HEK293T (cell line): ENCODE measurements at regions not wholly inside any gene's neighbourhood (a gene's known extent, or its start where the extent isn't known, plus 50 kb on each side); places are given as distances from the start of the nearest gene placed in this dataset.

ENCODE experiments used
- CTCF ChIA-PET: fragments of 350-600 bp; formaldehyde crosslinking; extraction: SDS; loops from one replicate; lab custom pipeline; 2021; ENCODE audit warnings: antibody characterized with exemption, inconsistent platforms; lab: Yijun Ruan, JAX
- POLR2A ChIA-PET: fragments of 350-600 bp; formaldehyde crosslinking; extraction: SDS; loops from one replicate; lab custom pipeline; 2020; ENCODE audit warnings: antibody characterized with exemption, inconsistent platforms; lab: Yijun Ruan, JAX
- DNase-seq: peaks from one replicate; pipeline ENCODE4 v3.0.0; 2012; ENCODE audit warnings: mixed read lengths; ENCODE audit errors: extremely low spot score
- ARNT ChIP-seq: fragments of 450-650 bp; IDR thresholded peaks from 2 replicates; pipeline ENCODE4 v1.6.1; 2017; ENCODE audit warnings: mild to moderate bottlenecking
- BHLHE40 ChIP-seq: fragments of 450-650 bp; IDR thresholded peaks from 2 replicates; pipeline ENCODE4 v1.6.1; 2016; ENCODE audit warnings: mild to moderate bottlenecking, moderate library complexity, borderline replicate concordance
- CTBP1 ChIP-seq: fragments of 450-650 bp; IDR thresholded peaks from 2 replicates; pipeline ENCODE4 v1.6.1; 2016; ENCODE audit warnings: borderline replicate concordance
- ELF4 ChIP-seq: fragments of 450-650 bp; IDR thresholded peaks from 2 replicates; pipeline ENCODE4 v1.6.1; 2017; ENCODE audit warnings: antibody characterized with exemption
- FOXA1 ChIP-seq: fragments of 450-650 bp; IDR thresholded peaks from 2 replicates; pipeline ENCODE4 v1.6.1; 2016; ENCODE audit warnings: mild to moderate bottlenecking
- FOXK2 ChIP-seq: fragments of 450-650 bp; IDR thresholded peaks from 2 replicates; pipeline ENCODE4 v1.6.1; 2016; ENCODE audit warnings: mild to moderate bottlenecking
- FOXM1 ChIP-seq: fragments of 450-650 bp; IDR thresholded peaks from 2 replicates; pipeline ENCODE4 v1.6.1; 2017; ENCODE audit warnings: mild to moderate bottlenecking, borderline replicate concordance
- HDGF ChIP-seq: fragments of 450-650 bp; IDR thresholded peaks from 2 replicates; pipeline ENCODE4 v1.6.1; 2017; ENCODE audit warnings: antibody characterized with exemption, borderline replicate concordance
- L3MBTL2 ChIP-seq: fragments of 450-650 bp; conservative IDR thresholded peaks from 2 replicates; pipeline ENCODE4 v1.6.1; 2016; ENCODE audit warnings: mild to moderate bottlenecking
- LEF1 ChIP-seq: fragments of 450-650 bp; IDR thresholded peaks from 2 replicates; pipeline ENCODE4 v1.6.1; 2017; ENCODE audit warnings: mild to moderate bottlenecking, borderline replicate concordance
- NFRKB ChIP-seq: fragments of 450-650 bp; IDR thresholded peaks from 2 replicates; pipeline ENCODE4 v1.6.1; 2016; ENCODE audit warnings: mild to moderate bottlenecking, moderate library complexity
- SP1 ChIP-seq: fragments of 450-650 bp; IDR thresholded peaks from 2 replicates; pipeline ENCODE4 v1.6.1; 2017
- SUZ12 ChIP-seq: fragments of 450-650 bp; IDR thresholded peaks from 2 replicates; pipeline ENCODE4 v1.6.1; 2016; ENCODE audit warnings: mild to moderate bottlenecking
- TARDBP ChIP-seq: fragments of 450-650 bp; IDR thresholded peaks from 2 replicates; pipeline ENCODE4 v1.6.1; 2016
- ZNF384 ChIP-seq: fragments of 450-650 bp; IDR thresholded peaks from 2 replicates; pipeline ENCODE4 v1.6.1; 2016
- TF ChIP-seq, protein P1 (sequence below): fragments of 450-650 bp; IDR thresholded peaks from 2 replicates; pipeline ENCODE4 v1.6.1; 2016

DNA sequence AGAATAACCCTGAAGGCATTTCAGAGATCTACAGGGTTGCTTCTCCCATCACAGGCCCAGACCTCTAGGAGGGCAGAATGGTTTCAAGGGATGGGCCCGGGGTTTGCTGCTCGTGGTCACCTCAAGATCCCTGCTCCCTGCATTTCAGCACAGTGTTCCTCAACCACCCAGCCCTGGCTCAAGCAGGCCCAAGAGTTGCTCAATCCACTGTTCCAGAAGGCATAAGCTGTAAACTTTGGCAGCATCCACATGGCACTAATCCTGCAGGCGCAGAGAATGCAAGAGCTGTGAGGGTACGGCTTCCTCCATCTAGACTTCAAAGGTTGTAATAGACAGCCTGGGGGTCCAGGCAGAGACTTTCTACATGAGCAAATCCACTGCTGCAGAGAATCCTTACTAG is 225.0 kb upstream of the UBASH3B start:
- DNase-seq = no peak
- ChIA-PET POLR2A (no interaction called here), CTCF (no interaction called here)
- TF ChIP-seq FOXK2 (no peak), ELF4 (no peak)

DNA sequence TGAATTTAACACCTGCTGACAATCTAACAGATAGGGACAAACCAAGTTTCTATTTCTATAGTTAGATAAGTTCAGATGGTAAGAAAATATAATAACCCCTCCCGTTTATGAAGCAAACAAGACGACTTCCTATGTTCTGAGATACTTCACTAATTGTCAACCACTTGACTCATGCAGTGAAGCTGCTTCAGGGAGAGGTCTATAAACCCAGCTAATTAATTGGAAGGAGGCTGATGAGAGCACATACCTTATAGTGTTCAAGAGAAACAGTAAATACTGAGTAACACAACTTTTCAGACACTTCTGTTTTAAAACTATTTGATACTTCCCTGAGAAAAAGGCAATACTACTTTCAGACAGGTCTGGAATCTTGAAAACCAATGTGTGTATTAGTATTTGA is 229.4 kb upstream of the UBASH3B start:
- ChIA-PET CTCF (no interaction called here), POLR2A (no interaction called here)
- no peak for DNase-seq
- TF ChIP-seq L3MBTL2 (no peak), ELF4 (no peak), FOXA1 (no peak), TARDBP (no peak), FOXM1 (no peak), HDGF (no peak), NFRKB (no peak), SUZ12 (no peak), ARNT (no peak), SP1 (no peak)
- TF ChIP-seq, protein P1, sequence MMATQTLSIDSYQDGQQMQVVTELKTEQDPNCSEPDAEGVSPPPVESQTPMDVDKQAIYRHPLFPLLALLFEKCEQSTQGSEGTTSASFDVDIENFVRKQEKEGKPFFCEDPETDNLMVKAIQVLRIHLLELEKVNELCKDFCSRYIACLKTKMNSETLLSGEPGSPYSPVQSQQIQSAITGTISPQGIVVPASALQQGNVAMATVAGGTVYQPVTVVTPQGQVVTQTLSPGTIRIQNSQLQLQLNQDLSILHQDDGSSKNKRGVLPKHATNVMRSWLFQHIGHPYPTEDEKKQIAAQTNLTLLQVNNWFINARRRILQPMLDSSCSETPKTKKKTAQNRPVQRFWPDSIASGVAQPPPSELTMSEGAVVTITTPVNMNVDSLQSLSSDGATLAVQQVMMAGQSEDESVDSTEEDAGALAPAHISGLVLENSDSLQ = no peak

DNA sequence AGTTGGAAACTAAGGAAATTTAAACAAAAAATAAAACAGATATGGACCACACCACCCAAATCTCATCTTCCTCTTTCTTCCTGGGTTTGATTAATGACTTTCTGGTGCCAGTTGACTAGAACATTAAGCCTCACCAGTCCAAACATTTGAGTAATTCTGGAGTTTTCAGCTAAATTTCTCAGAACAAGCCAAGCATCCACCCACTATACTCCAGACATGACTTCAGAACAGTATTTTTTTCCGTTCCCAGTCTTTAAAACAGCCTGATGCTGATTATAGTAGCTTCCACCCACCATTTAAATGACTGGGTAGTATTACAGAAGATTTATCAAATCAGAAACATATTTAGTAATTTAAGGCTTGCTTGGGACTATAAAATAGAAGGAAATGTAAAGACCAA is 230.9 kb upstream of the UBASH3B start:
- no peak for TF ChIP-seq ZNF384
- no peak for TF ChIP-seq SP1
- TF ChIP-seq FOXM1 = no peak
- no peak for TF ChIP-seq FOXK2
- no peak for TF ChIP-seq ELF4
- TF ChIP-seq TARDBP = no peak
- no peak for TF ChIP-seq CTBP1
- TF ChIP-seq, protein P1 = no peak
- no peak for DNase-seq
- CTCF ChIA-PET = no interaction called here
- POLR2A ChIA-PET = no interaction called here

DNA sequence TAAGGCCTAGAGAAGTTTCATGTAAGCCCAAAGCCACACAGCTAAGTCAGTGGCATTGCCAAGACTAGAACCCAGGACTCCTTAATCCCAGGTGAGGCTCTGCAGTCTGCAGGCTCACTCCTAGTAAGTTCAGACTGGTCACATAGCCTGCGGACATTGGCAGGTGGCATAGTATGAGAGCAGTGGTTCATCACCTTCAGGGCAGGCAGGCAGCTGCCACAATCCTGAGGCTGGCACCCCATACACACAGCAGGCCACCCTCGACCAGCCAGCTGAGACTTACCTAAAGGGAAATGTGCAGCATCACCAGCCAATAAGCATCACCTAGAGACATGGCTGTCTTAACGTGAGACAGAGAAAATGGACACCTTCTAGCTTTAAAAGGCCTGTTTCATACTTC is 231.6 kb upstream of the UBASH3B start:
- ChIA-PET POLR2A (no interaction called here), CTCF (no interaction called here)
- DNase-seq = no peak
- no peak for TF ChIP-seq L3MBTL2

DNA sequence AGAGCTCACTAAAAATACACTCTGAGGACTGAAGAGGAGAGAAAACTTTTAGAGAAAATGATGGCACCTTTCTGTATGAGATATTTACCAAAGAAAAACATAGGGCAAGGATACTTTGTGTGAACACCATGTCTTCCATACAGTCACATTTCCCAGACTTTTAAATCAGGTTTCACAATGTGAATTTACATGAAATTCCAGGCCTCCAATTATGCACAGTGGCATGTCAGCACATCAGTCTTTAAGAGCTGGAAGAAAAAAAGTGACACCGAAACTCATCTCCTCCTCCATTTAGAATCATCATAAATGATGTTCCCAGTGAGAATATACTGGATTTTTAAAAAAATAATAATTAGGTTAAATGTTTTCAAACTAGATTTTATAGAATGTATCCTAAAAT is 232.2 kb upstream of the UBASH3B start:
- TF ChIP-seq TARDBP (no peak), HDGF (no peak), FOXA1 (no peak), L3MBTL2 (no peak), SP1 (no peak), NFRKB (no peak), LEF1 (no peak), ELF4 (no peak), SUZ12 (no peak), FOXK2 (no peak), ZNF384 (no peak), ARNT (no peak), FOXM1 (no peak), CTBP1 (no peak)
- POLR2A ChIA-PET = no interaction called here
- DNase-seq = no peak
- CTCF ChIA-PET = no interaction called here

DNA sequence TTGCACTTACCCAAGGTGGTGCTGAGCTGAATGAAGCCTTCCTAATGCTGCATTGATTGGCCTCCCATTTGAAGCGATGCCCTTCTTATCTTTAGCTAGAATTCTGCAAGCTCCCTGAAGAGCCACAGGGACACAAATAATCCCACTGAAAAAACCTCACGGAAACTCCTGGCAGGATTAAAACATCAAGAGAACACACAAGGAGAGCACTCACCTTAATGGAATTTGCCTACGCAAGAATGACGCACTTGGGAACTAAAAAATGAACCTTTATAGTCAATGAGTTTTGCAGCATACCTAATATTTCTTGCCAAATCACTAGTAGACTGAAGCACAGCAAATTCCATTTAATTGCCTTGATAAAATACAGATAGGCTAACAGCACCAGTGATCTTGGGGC is 232.8 kb upstream of the UBASH3B start:
- ChIA-PET CTCF (no interaction called here), POLR2A (no interaction called here)
- no peak for DNase-seq
- no peak for TF ChIP-seq TARDBP
- TF ChIP-seq, protein P1 = no peak
- TF ChIP-seq BHLHE40 = no peak
- no peak for TF ChIP-seq SUZ12
- no peak for TF ChIP-seq FOXM1
- TF ChIP-seq FOXA1 = no peak
- TF ChIP-seq CTBP1 = no peak
- TF ChIP-seq FOXK2 = no peak
- no peak for TF ChIP-seq NFRKB
- no peak for TF ChIP-seq SP1
- no peak for TF ChIP-seq L3MBTL2
- TF ChIP-seq HDGF = no peak
- no peak for TF ChIP-seq ZNF384

DNA sequence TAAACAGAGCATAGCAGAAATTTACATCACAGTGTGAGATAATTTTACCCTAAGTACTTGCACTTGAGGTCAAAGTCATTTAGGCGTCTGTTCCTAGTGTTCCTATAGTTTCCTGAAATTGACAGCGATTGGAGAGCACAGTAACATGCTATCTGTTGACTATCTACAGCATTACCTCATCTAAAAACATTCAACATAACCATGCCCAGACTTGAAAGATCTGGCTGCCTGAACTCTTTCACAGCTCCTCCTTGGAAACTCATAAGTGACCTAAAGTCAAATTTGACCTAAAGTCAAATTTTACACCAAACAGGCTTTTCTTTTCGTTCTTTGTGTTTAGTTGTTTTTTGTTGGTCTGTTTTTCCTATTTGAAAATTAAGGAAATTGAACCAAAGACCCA is 233.8 kb upstream of the UBASH3B start:
- DNase-seq = no peak
- CTCF ChIA-PET = no interaction called here
- TF ChIP-seq BHLHE40 (no peak), CTBP1 (no peak)
- POLR2A ChIA-PET = no interaction called here

DNA sequence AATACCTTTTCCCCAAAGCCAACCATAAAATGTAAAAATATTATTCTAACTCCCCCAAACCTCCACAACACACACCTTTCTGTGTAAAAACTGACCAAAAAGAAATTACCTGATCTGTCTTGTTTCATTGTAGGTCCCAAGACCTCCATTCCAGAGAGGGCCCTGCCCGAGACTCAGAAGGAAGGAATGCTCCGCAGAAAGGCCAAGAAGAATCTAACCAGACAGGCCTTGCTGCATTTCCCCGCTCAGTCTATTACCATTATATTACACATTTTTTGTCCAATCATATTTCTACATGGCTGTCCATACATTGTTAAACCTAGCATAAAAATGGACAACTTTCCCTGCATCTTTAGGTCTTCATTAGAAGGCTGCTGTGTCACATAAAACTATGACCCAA is 237.5 kb upstream of the UBASH3B start:
- ChIA-PET CTCF (no interaction called here), POLR2A (no interaction called here)
- no peak for TF ChIP-seq FOXK2
- TF ChIP-seq TARDBP = no peak
- no peak for TF ChIP-seq HDGF
- TF ChIP-seq CTBP1 = no peak
- TF ChIP-seq SUZ12 = no peak
- TF ChIP-seq LEF1 = no peak
- no peak for TF ChIP-seq FOXA1
- DNase-seq = no peak
